ENCODE measurements at regions not wholly inside any gene's neighbourhood (a gene's known extent, or its start where the extent isn't known, plus 50 kb on each side); places are given as distances from the start of the nearest gene placed in this dataset.

DNA sequence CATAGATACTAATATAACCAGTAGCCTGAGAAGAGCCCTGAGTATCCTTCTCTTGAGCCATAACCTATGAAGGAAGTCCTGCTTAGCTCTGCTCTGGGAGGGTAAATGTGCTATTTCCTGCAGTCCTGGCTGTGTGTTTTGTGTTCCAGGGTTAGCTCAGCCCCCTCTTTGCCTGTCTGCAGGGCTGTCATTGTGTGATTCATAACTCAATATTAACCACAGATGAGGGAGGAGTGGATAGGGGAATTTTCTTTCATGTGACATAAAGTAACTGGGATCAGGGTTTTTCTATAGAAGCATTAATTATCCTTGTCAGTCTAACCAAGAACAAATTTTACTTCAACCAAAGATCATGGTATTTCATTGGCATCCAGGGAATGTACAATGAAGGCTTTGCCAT, 183.3 kb upstream of the ZBTB20 start:
- in situ Hi-C loops (cut with HindIII; ENCODE audit: low sequenced_read_pairs): no loop called here
- TF ChIP-seq, protein P1, sequence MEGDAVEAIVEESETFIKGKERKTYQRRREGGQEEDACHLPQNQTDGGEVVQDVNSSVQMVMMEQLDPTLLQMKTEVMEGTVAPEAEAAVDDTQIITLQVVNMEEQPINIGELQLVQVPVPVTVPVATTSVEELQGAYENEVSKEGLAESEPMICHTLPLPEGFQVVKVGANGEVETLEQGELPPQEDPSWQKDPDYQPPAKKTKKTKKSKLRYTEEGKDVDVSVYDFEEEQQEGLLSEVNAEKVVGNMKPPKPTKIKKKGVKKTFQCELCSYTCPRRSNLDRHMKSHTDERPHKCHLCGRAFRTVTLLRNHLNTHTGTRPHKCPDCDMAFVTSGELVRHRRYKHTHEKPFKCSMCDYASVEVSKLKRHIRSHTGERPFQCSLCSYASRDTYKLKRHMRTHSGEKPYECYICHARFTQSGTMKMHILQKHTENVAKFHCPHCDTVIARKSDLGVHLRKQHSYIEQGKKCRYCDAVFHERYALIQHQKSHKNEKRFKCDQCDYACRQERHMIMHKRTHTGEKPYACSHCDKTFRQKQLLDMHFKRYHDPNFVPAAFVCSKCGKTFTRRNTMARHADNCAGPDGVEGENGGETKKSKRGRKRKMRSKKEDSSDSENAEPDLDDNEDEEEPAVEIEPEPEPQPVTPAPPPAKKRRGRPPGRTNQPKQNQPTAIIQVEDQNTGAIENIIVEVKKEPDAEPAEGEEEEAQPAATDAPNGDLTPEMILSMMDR (IDR thresholded peaks at IDR 0.05; ENCODE audit: low read depth, low read length, missing control alignments): no peak
- no peak overlapping the region for H3K4me3 ChIP-seq (ENCODE audit: low read depth, low read length)
- DNase-seq (ENCODE audit: low read depth): peak; percentile 11

DNA sequence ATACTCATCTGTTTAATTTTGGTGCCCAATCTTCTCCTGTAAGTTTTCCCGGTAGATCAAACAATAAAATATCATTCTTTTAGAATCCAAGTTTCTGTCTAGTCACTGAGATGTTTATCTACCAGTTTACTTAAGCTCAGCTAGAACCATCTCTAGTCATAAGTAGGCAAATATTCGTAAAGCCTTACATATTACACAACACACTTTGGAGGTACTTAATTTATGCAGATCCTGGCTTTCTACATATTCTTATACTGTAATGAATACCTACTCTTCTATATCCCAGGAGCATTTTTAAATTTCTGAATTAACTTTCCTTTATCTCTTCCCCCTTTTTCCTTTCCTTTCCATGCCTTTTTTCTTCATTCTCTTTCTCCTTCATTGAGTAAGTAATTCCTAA, 185.9 kb upstream of the ZBTB20 start:
- H3K4me3 ChIP-seq (ENCODE audit: low read depth, low read length): no peak overlapping the region
- TF ChIP-seq, protein P1 (IDR thresholded peaks at IDR 0.05; ENCODE audit: low read depth, low read length, missing control alignments): no peak
- in situ Hi-C loops (cut with HindIII; ENCODE audit: low sequenced_read_pairs): no loop called here
- no peak for DNase-seq (ENCODE audit: low read depth)

DNA sequence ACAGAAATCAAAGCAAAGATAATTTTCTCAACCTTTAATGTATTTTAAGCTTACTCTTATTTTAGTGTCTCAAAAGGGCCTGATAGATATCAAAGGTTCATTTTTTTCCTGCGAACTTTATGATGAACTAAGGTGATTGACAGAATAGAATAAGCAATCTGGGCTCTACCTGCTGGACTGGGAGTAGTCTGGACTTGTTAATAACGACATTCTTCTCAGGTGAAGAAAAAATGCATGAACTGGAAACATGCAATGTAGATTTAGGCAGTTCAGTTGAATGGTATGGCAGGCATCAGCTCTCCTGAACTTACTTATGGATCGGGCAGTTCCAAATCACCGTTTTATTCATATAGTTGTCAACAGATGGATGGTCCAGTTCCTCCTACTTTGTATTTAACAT, 189.7 kb upstream of the ZBTB20 start:
- DNase-seq (ENCODE audit: low read depth): no peak
- in situ Hi-C loops (cut with HindIII; ENCODE audit: low sequenced_read_pairs): no loop called here
- TF ChIP-seq, protein P1 (IDR thresholded peaks at IDR 0.05; ENCODE audit: low read depth, low read length, missing control alignments): no peak
- H3K4me3 ChIP-seq (ENCODE audit: low read depth, low read length): no peak overlapping the region

DNA sequence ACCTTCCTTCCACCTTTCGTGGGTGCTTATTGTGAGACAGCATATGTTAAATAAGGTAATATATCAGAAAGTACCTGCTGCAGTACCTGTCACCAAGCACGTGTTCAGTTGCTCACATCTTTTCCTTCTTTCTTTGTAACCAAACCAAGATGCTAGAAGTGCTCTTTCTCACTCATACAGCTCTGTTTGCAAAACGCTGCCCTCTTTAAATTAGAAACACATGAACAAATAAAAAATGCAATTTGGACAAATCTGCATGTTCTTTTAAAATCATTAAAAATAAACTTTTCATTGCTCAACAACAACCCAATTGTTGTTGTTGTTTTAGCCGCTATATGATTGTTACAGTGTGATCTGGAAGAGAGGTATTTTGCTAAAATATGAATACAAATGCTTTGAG, 193.5 kb upstream of the ZBTB20 start:
- TF ChIP-seq, protein P1 (IDR thresholded peaks at IDR 0.05; ENCODE audit: low read depth, low read length, missing control alignments): no peak
- in situ Hi-C loops (cut with HindIII; ENCODE audit: low sequenced_read_pairs): no loop called here
- no peak overlapping the region for H3K4me3 ChIP-seq (ENCODE audit: low read depth, low read length)
- DNase-seq (ENCODE audit: low read depth): no peak

DNA sequence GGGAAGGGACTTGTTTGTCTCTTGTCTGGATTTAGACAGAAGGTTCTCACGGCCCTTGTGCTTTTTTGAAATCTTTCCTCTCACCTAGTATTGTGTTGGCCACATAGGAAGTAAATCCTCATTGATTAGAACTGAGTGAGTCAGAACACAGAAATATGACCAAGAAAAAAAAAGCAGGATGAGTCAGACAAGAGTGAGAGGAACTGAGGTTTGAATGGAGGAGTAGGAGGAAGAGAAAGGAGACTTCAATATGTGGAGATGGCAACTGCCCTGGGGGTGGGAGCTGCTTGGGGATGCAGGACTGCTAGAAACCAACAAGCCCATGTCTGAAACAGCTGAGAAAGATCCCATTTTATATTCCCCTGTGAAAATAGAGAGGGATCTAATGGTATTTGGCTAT, 194.1 kb upstream of the ZBTB20 start:
- DNase-seq (ENCODE audit: low read depth): peak; percentile 32
- TF ChIP-seq, protein P1 (IDR thresholded peaks at IDR 0.05; ENCODE audit: low read depth, low read length, missing control alignments): no peak
- in situ Hi-C loops (cut with HindIII; ENCODE audit: low sequenced_read_pairs): no loop called here

DNA sequence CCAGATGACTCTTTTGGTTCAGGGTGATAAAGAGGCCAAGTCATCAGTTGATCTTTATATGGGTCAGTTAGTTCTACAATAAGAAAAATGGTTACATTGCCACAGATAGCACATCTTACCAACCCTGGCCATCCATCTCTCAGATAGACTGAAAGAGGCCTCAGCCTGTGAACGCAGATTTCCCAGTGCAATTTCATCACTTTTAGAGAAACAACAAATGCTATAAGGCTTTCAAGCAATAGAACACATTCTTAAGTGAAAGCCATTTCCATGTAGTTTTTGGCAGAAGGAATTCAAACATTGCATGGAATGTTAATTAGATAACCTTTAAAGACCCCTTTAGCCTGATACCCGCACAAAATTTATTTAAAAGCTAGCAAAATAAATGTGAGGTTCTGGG, 200.6 kb upstream of the ZBTB20 start:
- TF ChIP-seq, protein P1 (IDR thresholded peaks at IDR 0.05; ENCODE audit: low read depth, low read length, missing control alignments): no peak

More for the DNA sequence above, 194.1 kb upstream of the ZBTB20 start:
- no peak overlapping the region for H3K4me3 ChIP-seq (ENCODE audit: low read depth, low read length)

DNA sequence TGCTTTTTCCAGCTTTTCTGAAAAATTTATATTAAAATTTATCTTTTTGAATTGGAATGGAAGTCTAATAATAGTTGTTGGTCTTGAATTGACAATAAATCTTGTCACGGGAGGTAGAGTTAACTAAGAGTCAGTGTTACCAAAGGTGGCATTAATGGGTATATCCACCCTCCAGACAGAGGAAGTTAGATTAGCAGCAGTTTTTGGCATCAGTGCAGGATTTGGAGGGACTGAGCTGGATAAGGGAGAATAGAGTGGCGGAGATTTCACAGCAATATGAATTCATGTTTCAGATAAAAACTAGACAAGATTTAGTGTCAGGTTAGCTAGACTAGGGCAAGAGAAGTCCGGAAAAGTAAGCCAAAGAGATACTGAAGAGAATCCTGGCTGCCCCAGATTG, 201.3 kb upstream of the ZBTB20 start:
- TF ChIP-seq, protein P1 (IDR thresholded peaks at IDR 0.05; ENCODE audit: low read depth, low read length, missing control alignments): no peak
- no peak overlapping the region for H3K4me3 ChIP-seq (ENCODE audit: low read depth, low read length)
- DNase-seq (ENCODE audit: low read depth): no peak
- in situ Hi-C loops (cut with HindIII; ENCODE audit: low sequenced_read_pairs): no loop called here

More for the DNA sequence above, 200.6 kb upstream of the ZBTB20 start:
- no peak overlapping the region for H3K4me3 ChIP-seq (ENCODE audit: low read depth, low read length)
- no peak for DNase-seq (ENCODE audit: low read depth)
- in situ Hi-C loops (cut with HindIII; ENCODE audit: low sequenced_read_pairs): no loop called here
